GM06990 (cell line): ENCODE measurements at regions not wholly inside any gene's neighbourhood (a gene's known extent, or its start where the extent isn't known, plus 50 kb on each side); places are given as distances from the start of the nearest gene placed in this dataset.

Experiments
- DNase-seq: peaks from one replicate; pipeline ENCODE4 v3.0.0-alpha.2; 2011; ENCODE audit not compliant: insufficient read length; ENCODE audit errors: extremely low read depth
- H3K27me3 ChIP-seq: replicated peaks from 2 replicates; pipeline ENCODE4 v1.6.0; 2011; ENCODE audit warnings: low read length; ENCODE audit not compliant: control insufficient read depth, insufficient read depth
- H3K36me3 ChIP-seq: 2 replicates; pipeline ENCODE4 v1.5.1; 2011; ENCODE audit warnings: low read length; ENCODE audit not compliant: control insufficient read depth, insufficient read depth
- H3K4me3 ChIP-seq: replicated peaks from 2 replicates; pipeline ENCODE4 v1.5.1; 2011; ENCODE audit warnings: low read depth, mild to moderate bottlenecking, control low read depth, low read length
- TF ChIP-seq, protein P1 (sequence below): IDR thresholded peaks from 2 replicates; pipeline ENCODE4 v1.5.1; 2011; ENCODE audit warnings: low read length, control low read depth, mild to moderate bottlenecking, inconsistent platforms; ENCODE audit not compliant: insufficient read depth, poor library complexity, severe bottlenecking

DNA sequence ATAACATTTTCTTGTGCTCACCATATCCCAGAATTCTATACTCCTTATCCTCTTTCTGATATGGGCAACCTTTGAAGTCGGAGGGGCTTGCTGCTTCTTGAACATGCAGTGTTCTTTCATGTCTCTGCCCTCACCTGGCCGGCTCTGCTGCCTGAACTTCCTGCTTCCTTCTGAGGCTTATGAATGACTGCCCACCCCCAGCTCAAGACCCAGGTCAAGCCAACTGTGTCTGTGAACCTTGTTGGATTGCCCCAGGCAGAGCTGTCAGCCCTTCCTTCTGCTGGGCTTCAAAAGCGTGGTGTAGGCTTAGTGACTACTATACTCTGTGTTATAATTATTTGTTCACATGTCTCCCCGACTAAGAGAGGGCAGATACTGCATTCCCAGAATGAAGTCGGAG is 506.5 kb downstream of the HS3ST4 start:
- H3K4me3 ChIP-seq: no peak overlapping the region
- no peaks in the 10 kb centered on the region for H3K27me3 ChIP-seq
- no peak for DNase-seq
- no peaks in the 10 kb centered on the region for H3K36me3 ChIP-seq
- TF ChIP-seq, protein P1, sequence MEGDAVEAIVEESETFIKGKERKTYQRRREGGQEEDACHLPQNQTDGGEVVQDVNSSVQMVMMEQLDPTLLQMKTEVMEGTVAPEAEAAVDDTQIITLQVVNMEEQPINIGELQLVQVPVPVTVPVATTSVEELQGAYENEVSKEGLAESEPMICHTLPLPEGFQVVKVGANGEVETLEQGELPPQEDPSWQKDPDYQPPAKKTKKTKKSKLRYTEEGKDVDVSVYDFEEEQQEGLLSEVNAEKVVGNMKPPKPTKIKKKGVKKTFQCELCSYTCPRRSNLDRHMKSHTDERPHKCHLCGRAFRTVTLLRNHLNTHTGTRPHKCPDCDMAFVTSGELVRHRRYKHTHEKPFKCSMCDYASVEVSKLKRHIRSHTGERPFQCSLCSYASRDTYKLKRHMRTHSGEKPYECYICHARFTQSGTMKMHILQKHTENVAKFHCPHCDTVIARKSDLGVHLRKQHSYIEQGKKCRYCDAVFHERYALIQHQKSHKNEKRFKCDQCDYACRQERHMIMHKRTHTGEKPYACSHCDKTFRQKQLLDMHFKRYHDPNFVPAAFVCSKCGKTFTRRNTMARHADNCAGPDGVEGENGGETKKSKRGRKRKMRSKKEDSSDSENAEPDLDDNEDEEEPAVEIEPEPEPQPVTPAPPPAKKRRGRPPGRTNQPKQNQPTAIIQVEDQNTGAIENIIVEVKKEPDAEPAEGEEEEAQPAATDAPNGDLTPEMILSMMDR: no peak

DNA sequence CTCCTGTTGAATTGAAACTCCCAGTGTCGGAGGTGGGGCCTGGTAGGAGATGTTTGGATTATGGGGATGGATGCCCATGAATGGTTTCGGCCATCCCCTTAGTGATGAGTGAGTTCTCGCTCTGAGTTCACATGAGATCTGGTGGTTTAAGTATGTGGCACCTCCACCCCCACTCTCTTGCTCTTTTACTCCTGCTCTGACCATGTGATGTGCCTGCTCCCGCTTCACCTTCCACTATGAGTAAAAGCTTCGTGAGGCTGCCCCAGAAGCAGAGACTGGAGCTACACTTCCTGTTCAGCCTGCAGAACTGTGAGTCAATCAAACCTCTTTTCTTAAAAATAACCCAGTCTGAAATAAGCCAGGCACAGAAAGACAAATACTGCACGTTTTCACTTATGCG is 512.4 kb downstream of the HS3ST4 start:
- DNase-seq: no peak
- no peaks in the 10 kb centered on the region for H3K27me3 ChIP-seq
- TF ChIP-seq, protein P1: no peak
- H3K4me3 ChIP-seq: no peak overlapping the region
- H3K36me3 ChIP-seq: no peaks in the 10 kb centered on the region

DNA sequence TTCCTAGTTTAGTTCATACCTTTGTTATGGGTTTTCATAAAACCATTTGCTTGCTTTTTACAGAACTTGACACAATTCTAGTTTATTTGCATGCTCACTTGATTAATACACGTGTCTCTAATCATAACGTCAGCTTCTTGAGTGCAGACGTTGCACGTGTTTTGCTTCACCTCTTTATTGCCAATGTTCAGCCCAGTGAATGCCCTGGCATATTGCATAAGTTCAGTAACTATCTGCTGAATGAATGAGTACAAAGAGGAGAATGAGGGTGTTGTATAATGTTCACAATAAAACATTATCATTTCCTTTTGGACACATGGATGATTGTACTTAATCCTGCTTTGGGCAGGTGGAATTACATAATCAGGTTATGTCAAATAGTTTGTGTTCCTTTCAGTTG is 519.8 kb downstream of the HS3ST4 start:
- Histone ChIP-seq H3K27me3 (no peaks in the 10 kb centered on the region), H3K36me3 (no peaks in the 10 kb centered on the region), H3K4me3 (no peak overlapping the region)
- DNase-seq: no peak
- TF ChIP-seq, protein P1: no peak

DNA sequence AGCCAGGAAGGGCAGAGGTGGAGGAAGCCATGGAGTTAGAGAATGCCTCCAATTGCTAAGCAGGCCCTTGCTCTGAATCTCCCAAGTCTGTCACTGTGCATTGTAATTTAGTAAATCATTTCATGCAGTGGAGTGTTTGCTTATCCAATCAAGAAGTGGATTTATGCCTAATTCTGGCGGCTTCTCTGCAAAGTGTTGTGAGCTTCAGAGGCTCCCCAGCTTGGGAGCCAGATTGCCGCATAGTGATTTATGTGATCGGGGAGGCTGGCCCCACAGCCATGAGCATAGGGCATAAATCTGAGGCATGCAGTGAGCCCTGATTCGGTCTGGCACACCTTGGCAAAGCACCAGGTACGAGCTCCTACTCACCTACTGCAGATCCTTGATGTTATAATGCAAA is 520.8 kb downstream of the HS3ST4 start:
- TF ChIP-seq, protein P1: no peak
- no peaks in the 10 kb centered on the region for H3K27me3 ChIP-seq
- no peak for DNase-seq
- no peak overlapping the region for H3K4me3 ChIP-seq
- no peaks in the 10 kb centered on the region for H3K36me3 ChIP-seq

DNA sequence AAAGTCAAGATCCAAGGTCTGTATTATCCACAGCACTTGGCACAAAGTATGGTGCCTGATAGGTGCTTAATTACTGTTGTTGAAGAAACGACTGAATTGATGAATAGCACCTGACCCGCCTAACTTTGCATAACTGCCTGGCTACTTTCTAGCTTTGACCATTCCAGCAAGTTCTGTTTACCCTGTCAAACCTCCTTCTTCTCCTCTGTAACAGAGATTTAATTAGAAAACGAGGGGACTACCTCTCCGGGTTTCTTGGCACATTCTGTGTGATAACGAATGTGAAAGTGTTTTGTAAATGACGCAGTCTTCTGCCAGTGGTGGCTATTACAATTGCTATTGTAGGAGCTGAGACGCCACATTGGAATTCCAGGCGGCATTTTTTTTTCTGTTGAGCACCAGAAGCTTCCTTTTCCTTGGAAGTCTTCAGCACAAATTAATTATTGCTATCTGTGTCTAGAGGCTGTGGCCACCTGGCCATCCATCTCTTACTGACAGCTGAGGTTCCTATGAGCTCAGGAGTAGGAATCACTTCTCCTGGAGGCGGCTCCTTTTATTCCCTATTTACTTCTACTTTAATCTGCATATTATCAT is 522.9 kb downstream of the HS3ST4 start:
- TF ChIP-seq, protein P1: no peak
- DNase-seq: no peak
- no peaks in the 10 kb centered on the region for H3K27me3 ChIP-seq
- no peaks in the 10 kb centered on the region for H3K36me3 ChIP-seq
- no peak overlapping the region for H3K4me3 ChIP-seq

DNA sequence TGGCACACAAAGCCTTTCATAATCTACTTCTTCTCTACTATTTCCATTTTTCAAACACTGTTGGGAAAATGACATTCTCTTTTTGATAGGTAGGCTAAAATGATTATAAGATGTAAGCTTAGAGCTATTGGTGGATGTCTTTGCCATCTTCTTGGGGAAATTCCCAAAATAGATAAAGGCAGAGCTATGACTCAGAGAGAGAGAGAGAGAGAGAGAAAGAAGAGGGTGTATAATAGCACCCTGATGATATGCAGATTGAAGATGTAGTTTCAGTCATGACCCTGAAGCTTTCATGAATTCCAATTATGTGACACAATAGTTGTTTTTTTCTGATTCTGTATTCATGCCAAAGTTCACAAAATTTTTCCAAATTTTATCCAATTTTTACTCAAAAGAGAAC is 529.1 kb downstream of the HS3ST4 start:
- no peak for DNase-seq
- H3K4me3 ChIP-seq: no peak overlapping the region
- TF ChIP-seq, protein P1: no peak
- H3K36me3 ChIP-seq: no peaks in the 10 kb centered on the region
- no peaks in the 10 kb centered on the region for H3K27me3 ChIP-seq
